ENCODE measurements at regions not wholly inside any gene's neighbourhood (a gene's known extent, or its start where the extent isn't known, plus 50 kb on each side); places are given as distances from the start of the nearest gene placed in this dataset.
A peak's percentile ranks its signal among the peaks of the same experiment; 100 is the strongest.

- Mint-ChIP-seq H3K9me3 (no peaks in the 10 kb centered on the region), H3K27ac (no peak overlapping the region), H3K36me3 (no peaks in the 10 kb centered on the region), H3K4me3 (no peak overlapping the region), H3K27me3 (peaks cover 0 to 15% (median 8%) of the 10 kb centered on the region in 3 donors), H3K4me1 (peaks cover 11 to 29% (median 18%) of the 10 kb centered on the region in 3 donors)
- DNase-seq = no peak
- no peak for ATAC-seq (ENCODE audit: low read depth in 2 of 2)
These were observed 190.1 kb upstream of the LPP start for GRCh38 chr3:187963677-187964385.

GRCh38 chr3:187964760-187965159 is 189.2 kb upstream of the LPP start:
- Mint-ChIP-seq H3K27me3 (peaks cover 0 to 15% (median 8%) of the 10 kb centered on the region in 3 donors), H3K27ac (no peak overlapping the region), H3K4me3 (no peak overlapping the region), H3K9me3 (no peaks in the 10 kb centered on the region), H3K36me3 (no peaks in the 10 kb centered on the region), H3K4me1 (peaks cover 19 to 32% (median 23%) of the 10 kb centered on the region in 3 donors)
- ATAC-seq (ENCODE audit: low read depth in 2 of 2) = no peak
- no peak for DNase-seq

- no peak overlapping the region for H3K27ac Mint-ChIP-seq
- no peak overlapping the region for H3K4me3 Mint-ChIP-seq
- peaks cover 22 to 32% (median 23%) of the 10 kb centered on the region in 3 donors for H3K4me1 Mint-ChIP-seq
- H3K36me3 Mint-ChIP-seq = no peaks in the 10 kb centered on the region
- H3K27me3 Mint-ChIP-seq = peaks cover 2 to 15% (median 8%) of the 10 kb centered on the region in 3 donors
- DNase-seq = no peak
- ATAC-seq (ENCODE audit: low read depth in 2 of 2) = no peak
- no peaks in the 10 kb centered on the region for H3K9me3 Mint-ChIP-seq
These were observed 187.9 kb upstream of the LPP start for GRCh38 chr3:187966096-187966495.

GRCh38 chr3:187966636-187967406 is 187.1 kb upstream of the LPP start:
- DNase-seq = no peak
- H3K4me3 Mint-ChIP-seq = peak overlapping the region in 3 of 8 donors; percentile 20 to 76 (median 35)
- peaks cover 6 to 15% (median 12%) of the 10 kb centered on the region in 3 donors for H3K27me3 Mint-ChIP-seq
- H3K36me3 Mint-ChIP-seq = no peaks in the 10 kb centered on the region
- ATAC-seq (ENCODE audit: low read depth in 2 of 2) = peak; percentile 18 to 28
- peaks cover 22 to 32% (median 23%) of the 10 kb centered on the region in 3 donors for H3K4me1 Mint-ChIP-seq
- no peaks in the 10 kb centered on the region for H3K9me3 Mint-ChIP-seq
- peak overlapping the region in 3 of 6 donors; percentile 34 to 79 (median 49) for H3K27ac Mint-ChIP-seq

GRCh38 chr3:187967993-187968392 is 186.0 kb upstream of the LPP start:
- DNase-seq = no peak
- no peak for ATAC-seq (ENCODE audit: low read depth in 2 of 2)
- no peak overlapping the region for H3K27ac Mint-ChIP-seq
- H3K36me3 Mint-ChIP-seq = no peaks in the 10 kb centered on the region
- no peak overlapping the region for H3K4me3 Mint-ChIP-seq
- H3K4me1 Mint-ChIP-seq = peaks cover 22 to 37% (median 23%) of the 10 kb centered on the region in 3 donors
- H3K27me3 Mint-ChIP-seq = peaks cover 6 to 15% (median 13%) of the 10 kb centered on the region in 3 donors
- no peaks in the 10 kb centered on the region for H3K9me3 Mint-ChIP-seq

GRCh38 chr3:187968883-187969580 is 184.9 kb upstream of the LPP start:
- Mint-ChIP-seq H3K27ac (peak overlapping the region in 1 of 6 donors; percentile 43), H3K4me3 (peak overlapping the region in 1 of 8 donors; percentile 15), H3K27me3 (peaks cover 6 to 15% (median 13%) of the 10 kb centered on the region in 3 donors), H3K9me3 (no peaks in the 10 kb centered on the region), H3K36me3 (no peaks in the 10 kb centered on the region), H3K4me1 (peaks cover 22 to 47% (median 25%) of the 10 kb centered on the region in 3 donors)
- DNase-seq (no peak), ATAC-seq (ENCODE audit: low read depth in 2 of 2) (peak; percentile 33 to 50)

GRCh38 chr3:187969581-187969950 is 184.4 kb upstream of the LPP start:
- ATAC-seq (ENCODE audit: low read depth in 2 of 2) (peak in 1 of 2 donors; percentile 25), DNase-seq (no peak)
- Mint-ChIP-seq H3K4me3 (no peak overlapping the region), H3K4me1 (peaks cover 27 to 52% (median 31%) of the 10 kb centered on the region in 3 donors), H3K36me3 (no peaks in the 10 kb centered on the region), H3K27me3 (peaks cover 6 to 15% (median 13%) of the 10 kb centered on the region in 3 donors), H3K27ac (no peak overlapping the region), H3K9me3 (no peaks in the 10 kb centered on the region)

GRCh38 chr3:187970106-187970505 is 183.9 kb upstream of the LPP start:
- no peak overlapping the region for H3K4me3 Mint-ChIP-seq
- no peak for DNase-seq
- H3K36me3 Mint-ChIP-seq = no peaks in the 10 kb centered on the region
- no peak overlapping the region for H3K27ac Mint-ChIP-seq
- H3K4me1 Mint-ChIP-seq = peaks cover 32 to 58% (median 36%) of the 10 kb centered on the region in 3 donors
- no peaks in the 10 kb centered on the region for H3K9me3 Mint-ChIP-seq
- ATAC-seq (ENCODE audit: low read depth in 2 of 2) = no peak
- peaks cover 6 to 15% (median 13%) of the 10 kb centered on the region in 3 donors for H3K27me3 Mint-ChIP-seq

- H3K4me1 Mint-ChIP-seq = peaks cover 40 to 70% (median 49%) of the 10 kb centered on the region in 3 donors
- H3K27ac Mint-ChIP-seq = peak overlapping the region in 1 of 6 donors; percentile 41
- ATAC-seq (ENCODE audit: low read depth in 2 of 2) = no peak
These were observed 182.3 kb upstream of the LPP start for GRCh38 chr3:187971629-187972028.

GRCh38 chr3:187972454-187972853 is 181.5 kb upstream of the LPP start:
- Mint-ChIP-seq H3K27me3 (peaks cover 0 to 6% (median 5%) of the 10 kb centered on the region in 3 donors), H3K27ac (no peak overlapping the region), H3K36me3 (no peaks in the 10 kb centered on the region), H3K4me1 (peaks cover 33 to 64% (median 42%) of the 10 kb centered on the region in 3 donors), H3K9me3 (peaks cover 0 to 1% (median 0%) of the 10 kb centered on the region in 7 donors), H3K4me3 (no peak overlapping the region)
- ATAC-seq (ENCODE audit: low read depth in 2 of 2) (no peak), DNase-seq (no peak)

More at GRCh38 chr3:187971629-187972028, 182.3 kb upstream of the LPP start:
- H3K27me3 Mint-ChIP-seq = peaks cover 6 to 11% (median 7%) of the 10 kb centered on the region in 3 donors
- DNase-seq = no peak
- no peak overlapping the region for H3K4me3 Mint-ChIP-seq
- H3K9me3 Mint-ChIP-seq = no peaks in the 10 kb centered on the region
- no peaks in the 10 kb centered on the region for H3K36me3 Mint-ChIP-seq

- Mint-ChIP-seq H3K27me3 (peaks cover 0 to 6% (median 5%) of the 10 kb centered on the region in 3 donors), H3K27ac (peak overlapping the region; percentile 39 to 69 (median 59)), H3K4me1 (peaks cover 42 to 65% (median 51%) of the 10 kb centered on the region in 3 donors), H3K4me3 (peak overlapping the region; percentile 22 to 84 (median 72)), H3K36me3 (no peaks in the 10 kb centered on the region), H3K9me3 (peaks cover 0 to 5% (median 0%) of the 10 kb centered on the region in 7 donors)
- DNase-seq (no peak), ATAC-seq (ENCODE audit: low read depth in 2 of 2) (peak in 1 of 2 donors; percentile 15)
These were observed 179.7 kb upstream of the LPP start for GRCh38 chr3:187973977-187974870.

GRCh38 chr3:187974871-187975271 is 179.1 kb upstream of the LPP start:
- DNase-seq = peak; percentile 47
- Mint-ChIP-seq H3K9me3 (peaks cover 0 to 5% (median 0%) of the 10 kb centered on the region in 7 donors), H3K36me3 (no peaks in the 10 kb centered on the region), H3K4me3 (peak overlapping the region; percentile 22 to 84 (median 71)), H3K27ac (peak overlapping the region; percentile 46 to 69 (median 62)), H3K27me3 (peaks cover 0 to 6% (median 5%) of the 10 kb centered on the region in 3 donors), H3K4me1 (peaks cover 42 to 67% (median 53%) of the 10 kb centered on the region in 3 donors)
- peak; percentile 5 to 15 for ATAC-seq (ENCODE audit: low read depth in 2 of 2)
